ENCODE measurements at regions not wholly inside any gene's neighbourhood (a gene's known extent, or its start where the extent isn't known, plus 50 kb on each side); places are given as distances from the start of the nearest gene placed in this dataset.
A peak's percentile ranks its signal among the peaks of the same experiment; 100 is the strongest.

DNA sequence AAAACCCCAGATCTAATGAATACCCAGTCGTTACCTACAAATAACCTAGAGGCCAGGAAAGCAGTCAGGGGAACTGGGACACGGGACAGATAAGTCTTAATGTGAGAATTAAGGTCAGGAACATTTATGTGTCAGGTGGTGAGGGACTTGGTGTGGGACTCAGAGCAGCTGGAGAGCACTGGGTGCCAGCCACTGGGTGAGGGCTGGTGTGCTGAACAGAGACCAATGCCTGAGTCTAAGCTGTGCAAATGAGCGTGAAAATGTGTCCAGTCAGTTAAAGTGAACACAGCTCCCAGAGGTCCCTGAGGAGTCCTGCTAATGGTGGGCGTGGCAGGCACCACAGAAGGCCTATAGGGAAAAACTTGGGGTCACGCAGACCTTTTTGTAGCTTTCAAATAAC, 225.9 kb downstream of the C1D start:
- H3K4me1 Mint-ChIP-seq, result no peaks in the 10 kb centered on the region
- no peak overlapping the region for H3K27ac Mint-ChIP-seq
- ChIA-PET POLR2A (no interaction called here), CTCF (interaction anchor here (0.6 to 1.5 kb wide), 2 partner anchors 10 to 16 kb away, joined by 3 to 6 read pairs; no protein-coding TSS in a partner anchor)
- ATAC-seq (no peak), DNase-seq (no peak)
- no peaks in the 10 kb centered on the region for H3K9me3 Mint-ChIP-seq (ENCODE audit: low read depth)
- no peak overlapping the region for H3K4me3 Mint-ChIP-seq
- H3K36me3 Mint-ChIP-seq (ENCODE audit: low read depth), result no peaks in the 10 kb centered on the region
- no peaks in the 10 kb centered on the region for H3K27me3 Mint-ChIP-seq
- intact Hi-C loops (cut with DNase I, micrococcal nuclease), result no loop called here

- DNase-seq (no peak), ATAC-seq (no peak)
- H3K36me3 Mint-ChIP-seq (ENCODE audit: low read depth), result no peaks in the 10 kb centered on the region
- peaks cover 2% of the 10 kb centered on the region for H3K27me3 Mint-ChIP-seq
- H3K4me1 Mint-ChIP-seq, result no peaks in the 10 kb centered on the region
- POLR2A ChIA-PET, result no interaction called here
- H3K9me3 Mint-ChIP-seq (ENCODE audit: low read depth), result no peaks in the 10 kb centered on the region
- no peak overlapping the region for H3K4me3 Mint-ChIP-seq
- CTCF ChIA-PET, result no interaction called here
- H3K27ac Mint-ChIP-seq, result no peak overlapping the region
- intact Hi-C loops (cut with DNase I, micrococcal nuclease), result no loop called here
Observed at GRCh38 chr2:67838205-67838604, 224.6 kb downstream of the C1D start.

DNA sequence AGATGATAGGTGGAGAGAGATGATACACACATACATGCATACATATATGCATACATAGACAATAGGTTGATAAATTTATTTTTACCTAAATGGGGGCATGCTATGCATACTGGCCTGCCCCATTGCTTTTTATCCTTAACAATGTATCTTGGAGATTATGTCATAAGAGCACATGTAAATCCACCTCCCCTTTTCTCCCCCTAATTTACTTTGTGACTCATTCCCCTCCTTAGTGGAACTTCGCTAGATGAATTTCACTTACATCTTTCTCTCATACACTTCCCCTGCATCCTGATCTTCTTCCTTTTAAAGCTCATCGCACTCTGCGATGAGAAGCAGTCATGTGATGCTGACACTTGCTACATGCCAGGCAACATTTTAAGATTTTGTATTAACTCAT, 223.6 kb downstream of the C1D start:
- H3K27ac Mint-ChIP-seq, result no peak overlapping the region
- no peaks in the 10 kb centered on the region for H3K4me1 Mint-ChIP-seq
- H3K27me3 Mint-ChIP-seq, result peaks cover 4% of the 10 kb centered on the region
- H3K4me3 Mint-ChIP-seq, result no peak overlapping the region
- no peak for ATAC-seq
- POLR2A ChIA-PET, result no interaction called here
- no peaks in the 10 kb centered on the region for H3K36me3 Mint-ChIP-seq (ENCODE audit: low read depth)
- intact Hi-C loops (cut with DNase I, micrococcal nuclease), result no loop called here
- H3K9me3 Mint-ChIP-seq (ENCODE audit: low read depth), result no peaks in the 10 kb centered on the region
- CTCF ChIA-PET, result no interaction called here
- no peak for DNase-seq

DNA sequence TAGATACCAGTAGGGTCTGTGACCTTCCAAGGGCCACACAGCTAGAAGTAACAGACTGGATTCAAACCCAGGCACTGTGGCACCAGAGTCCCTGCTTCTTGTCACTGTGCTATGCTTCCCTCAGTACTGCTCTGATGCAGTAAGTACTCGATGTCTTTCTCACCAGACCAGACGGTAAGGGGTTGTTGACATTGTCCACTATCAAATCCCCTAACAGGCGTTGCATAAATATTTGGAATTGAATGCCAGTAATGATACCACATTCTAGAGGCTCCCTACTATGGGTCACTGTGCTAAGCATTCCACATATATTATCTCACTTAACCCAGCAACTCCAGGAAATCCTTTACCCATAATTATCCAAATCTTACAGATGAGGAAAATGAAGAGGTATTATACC, 223.1 kb downstream of the C1D start:
- H3K36me3 Mint-ChIP-seq (ENCODE audit: low read depth), result no peaks in the 10 kb centered on the region
- no peak overlapping the region for H3K27ac Mint-ChIP-seq
- H3K4me3 Mint-ChIP-seq, result no peak overlapping the region
- POLR2A ChIA-PET, result no interaction called here
- no peaks in the 10 kb centered on the region for H3K9me3 Mint-ChIP-seq (ENCODE audit: low read depth)
- ATAC-seq, result no peak
- no peaks in the 10 kb centered on the region for H3K4me1 Mint-ChIP-seq
- no peak for DNase-seq
- H3K27me3 Mint-ChIP-seq, result peaks cover 6% of the 10 kb centered on the region
- intact Hi-C loops (cut with DNase I, micrococcal nuclease), result loop anchor here (5.0 to 10.0 kb wide), 2 partner anchors 107 to 1415 kb away; no protein-coding TSS in a partner anchor
- CTCF ChIA-PET, result no interaction called here

- Mint-ChIP-seq H3K36me3 (ENCODE audit: low read depth) (no peaks in the 10 kb centered on the region), H3K4me1 (no peaks in the 10 kb centered on the region), H3K4me3 (no peak overlapping the region), H3K9me3 (ENCODE audit: low read depth) (no peaks in the 10 kb centered on the region), H3K27ac (no peak overlapping the region), H3K27me3 (peaks cover 7% of the 10 kb centered on the region)
- intact Hi-C loops (cut with DNase I, micrococcal nuclease), result loop anchor here (5.0 to 10.0 kb wide), 2 partner anchors 108 to 1416 kb away; no protein-coding TSS in a partner anchor
- DNase-seq, result peak; percentile 65
- no peak for ATAC-seq
- ChIA-PET CTCF (interaction anchor here (0.8 kb wide), 1 partner anchor 15 kb away, joined by 3 read pairs; no protein-coding TSS in a partner anchor), POLR2A (no interaction called here)
Observed at GRCh38 chr2:67840460-67841068, 222.2 kb downstream of the C1D start.

- ChIA-PET CTCF (interaction anchor here (0.7 to 0.9 kb wide), 4 partner anchors 8 to 1274 kb away, joined by 3 to 5 read pairs (median 4); no protein-coding TSS in a partner anchor), POLR2A (no interaction called here)
- Mint-ChIP-seq H3K4me3 (no peak overlapping the region), H3K36me3 (ENCODE audit: low read depth) (no peaks in the 10 kb centered on the region), H3K27ac (no peak overlapping the region), H3K27me3 (peaks cover 7% of the 10 kb centered on the region), H3K9me3 (ENCODE audit: low read depth) (no peaks in the 10 kb centered on the region), H3K4me1 (no peaks in the 10 kb centered on the region)
- no peak for ATAC-seq
- intact Hi-C loops (cut with DNase I, micrococcal nuclease), result loop anchor here (5.0 to 10.0 kb wide), 2 partner anchors 109 to 1417 kb away; no protein-coding TSS in a partner anchor
- no peak for DNase-seq
Observed at GRCh38 chr2:67841711-67842110, 221.1 kb downstream of the C1D start.

DNA sequence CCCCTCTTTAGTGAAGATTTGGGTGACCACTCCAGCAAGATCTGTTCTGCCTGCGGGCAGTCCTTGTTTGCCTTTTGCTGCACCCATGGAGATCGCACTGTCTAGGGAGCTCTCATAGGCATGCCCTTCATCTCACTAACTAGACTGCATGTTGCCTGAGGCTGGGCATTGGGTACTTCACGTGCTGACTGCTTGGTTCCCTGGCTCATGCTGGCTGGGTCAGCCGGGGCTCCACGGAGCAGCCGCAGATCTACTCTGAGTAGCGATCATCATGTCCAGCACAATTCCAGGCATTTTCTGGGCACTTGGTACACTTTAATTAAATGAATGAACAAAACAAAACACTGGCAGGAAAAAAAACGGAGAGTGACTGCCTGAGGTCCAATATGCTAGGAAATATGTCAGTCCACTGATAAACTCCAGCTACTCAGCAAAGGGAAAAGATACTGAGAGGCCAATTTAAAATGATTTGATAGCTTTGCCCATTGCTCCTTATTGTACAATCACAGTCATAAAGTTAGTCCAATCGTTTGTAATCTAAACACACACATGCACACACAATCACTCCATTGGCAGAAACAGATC, 220.3 kb downstream of the C1D start:
- no peak overlapping the region for H3K27ac Mint-ChIP-seq
- ChIA-PET POLR2A (no interaction called here), CTCF (interaction anchor here (0.7 kb wide), 1 partner anchor 878 kb away, joined by 3 read pairs; no protein-coding TSS in a partner anchor)
- no peaks in the 10 kb centered on the region for H3K4me1 Mint-ChIP-seq
- no peaks in the 10 kb centered on the region for H3K9me3 Mint-ChIP-seq (ENCODE audit: low read depth)
- intact Hi-C loops (cut with DNase I, micrococcal nuclease), result loop anchor here (5.0 to 10.0 kb wide), 2 partner anchors 110 to 1418 kb away; no protein-coding TSS in a partner anchor
- no peaks in the 10 kb centered on the region for H3K36me3 Mint-ChIP-seq (ENCODE audit: low read depth)
- peaks cover 7% of the 10 kb centered on the region for H3K27me3 Mint-ChIP-seq
- no peak overlapping the region for H3K4me3 Mint-ChIP-seq
- DNase-seq (no peak), ATAC-seq (no peak)

GRCh38 chr2:67844024-67844540, 218.7 kb downstream of the C1D start:
- no peak overlapping the region for H3K27ac Mint-ChIP-seq
- CTCF ChIA-PET, result no interaction called here
- no peaks in the 10 kb centered on the region for H3K4me1 Mint-ChIP-seq
- H3K9me3 Mint-ChIP-seq (ENCODE audit: low read depth), result no peaks in the 10 kb centered on the region
- H3K36me3 Mint-ChIP-seq (ENCODE audit: low read depth), result no peaks in the 10 kb centered on the region
- ATAC-seq, result no peak
- peaks cover 14% of the 10 kb centered on the region for H3K27me3 Mint-ChIP-seq
- no peak overlapping the region for H3K4me3 Mint-ChIP-seq
- POLR2A ChIA-PET, result no interaction called here
- intact Hi-C loops (cut with DNase I, micrococcal nuclease), result loop anchor here (5.0 to 10.0 kb wide), 2 partner anchors 112 to 1419 kb away; no protein-coding TSS in a partner anchor
- DNase-seq, result no peak

GRCh38 chr2:67845621-67846369, 217.0 kb downstream of the C1D start:
- DNase-seq (no peak), ATAC-seq (no peak)
- Mint-ChIP-seq H3K4me3 (no peak overlapping the region), H3K4me1 (no peaks in the 10 kb centered on the region), H3K9me3 (ENCODE audit: low read depth) (no peaks in the 10 kb centered on the region), H3K36me3 (ENCODE audit: low read depth) (no peaks in the 10 kb centered on the region), H3K27me3 (peaks cover 15% of the 10 kb centered on the region), H3K27ac (no peak overlapping the region)
- intact Hi-C loops (cut with DNase I, micrococcal nuclease), result loop anchor here (2.0 to 10.0 kb wide), 2 partner anchors 185 to 1421 kb away; no protein-coding TSS in a partner anchor
- ChIA-PET POLR2A (no interaction called here), CTCF (interaction anchor here (0.6 to 1.4 kb wide), 14 partner anchors 8 to 1976 kb away, joined by 3 to 6 read pairs (median 3); no protein-coding TSS in a partner anchor)

- CTCF ChIA-PET, result interaction anchor here (0.6 to 1.4 kb wide), 12 partner anchors 9 to 1976 kb away, joined by 3 to 6 read pairs (median 4); no protein-coding TSS in a partner anchor
- intact Hi-C loops (cut with DNase I, micrococcal nuclease), result loop anchor here (2.0 to 10.0 kb wide), 2 partner anchors 184 to 1422 kb away; no protein-coding TSS in a partner anchor
- peaks cover 19% of the 10 kb centered on the region for H3K27me3 Mint-ChIP-seq
Observed at GRCh38 chr2:67846370-67847070, 216.3 kb downstream of the C1D start.

More at GRCh38 chr2:67846370-67847070, 216.3 kb downstream of the C1D start:
- Mint-ChIP-seq H3K4me3 (no peak overlapping the region), H3K36me3 (ENCODE audit: low read depth) (no peaks in the 10 kb centered on the region), H3K9me3 (ENCODE audit: low read depth) (no peaks in the 10 kb centered on the region), H3K27ac (no peak overlapping the region), H3K4me1 (no peaks in the 10 kb centered on the region)
- ATAC-seq (no peak), DNase-seq (peak; percentile 50)
- POLR2A ChIA-PET, result no interaction called here

Data from activated CD4-positive, alpha-beta T cell treated with anti-CD3 and anti-CD28 coated beads for 36 hours (primary cell).